Cerebellar cortex (tissue), 1 donor: ENCODE measurements at regions not wholly inside any gene's neighbourhood (a gene's known extent, or its start where the extent isn't known, plus 50 kb on each side); places are given as distances from the start of the nearest gene placed in this dataset.
"Not testable (repeated sequence)": the region's sequence is repeated elsewhere in the genome, so short reads cannot be mapped to it uniquely, and the experiment has no call there.

Experiments used
- DNase-seq: peaks from one replicate; pipeline ENCODE4 v3.0.0-alpha.2; 2015; ENCODE audit warnings: low spot score

DNA sequence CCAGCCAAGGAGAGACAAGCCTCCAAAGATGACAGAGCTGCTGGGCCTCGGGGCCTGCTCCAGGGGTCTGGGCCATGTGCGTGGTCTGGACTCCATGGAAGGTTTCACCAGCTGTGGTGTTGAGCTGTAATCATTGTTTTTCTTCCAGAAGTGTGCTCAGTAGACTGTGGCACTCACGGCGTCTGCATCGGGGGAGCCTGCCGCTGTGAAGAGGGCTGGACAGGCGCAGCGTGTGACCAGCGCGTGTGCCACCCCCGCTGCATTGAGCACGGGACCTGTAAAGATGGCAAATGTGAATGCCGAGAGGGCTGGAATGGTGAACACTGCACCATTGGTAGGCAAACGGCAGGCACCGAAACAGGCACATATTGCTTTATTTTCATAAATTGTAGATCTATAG lies 164.8 kb upstream of the WWC1 start:
- no peak for DNase-seq

DNA sequence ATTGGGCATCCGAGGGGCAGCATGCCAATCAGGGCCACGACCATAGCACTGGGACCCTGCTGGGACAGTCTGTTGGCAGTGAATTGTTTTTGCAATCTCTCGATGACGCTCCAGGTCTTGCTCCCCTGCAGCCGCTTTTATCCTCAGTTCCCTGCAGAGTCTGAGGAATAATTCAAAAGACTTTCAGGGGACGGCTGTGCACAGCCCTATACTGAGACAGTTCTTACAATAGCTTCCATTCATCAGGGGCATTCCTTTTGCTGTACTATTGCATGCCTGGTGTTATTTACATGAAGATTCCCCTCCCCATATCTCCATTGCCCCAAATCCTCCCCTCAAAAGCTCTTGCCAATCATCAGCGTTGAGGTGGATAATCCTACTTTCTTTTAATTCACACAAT lies 163.3 kb upstream of the WWC1 start:
- DNase-seq: no peak

DNA sequence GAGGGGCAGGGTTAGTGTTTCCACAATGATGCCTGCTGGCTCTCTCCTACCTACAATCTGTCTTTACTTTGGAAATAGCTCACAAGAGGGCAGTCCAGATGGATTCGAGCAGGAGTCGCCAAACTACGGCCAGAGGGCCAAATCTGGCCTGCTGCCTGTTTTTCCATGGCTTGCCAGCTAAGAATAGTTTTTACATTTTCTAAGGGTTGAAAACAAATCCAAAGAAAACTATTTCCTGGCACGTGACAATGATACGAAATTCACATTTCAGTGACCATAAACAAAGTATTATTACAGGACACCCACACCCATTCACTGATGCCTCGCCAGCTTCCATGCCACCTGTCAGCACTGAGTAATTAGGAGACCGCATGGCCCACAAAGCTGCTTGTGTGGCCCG lies 162.9 kb upstream of the WWC1 start:
- peak; percentile 62 for DNase-seq

DNA sequence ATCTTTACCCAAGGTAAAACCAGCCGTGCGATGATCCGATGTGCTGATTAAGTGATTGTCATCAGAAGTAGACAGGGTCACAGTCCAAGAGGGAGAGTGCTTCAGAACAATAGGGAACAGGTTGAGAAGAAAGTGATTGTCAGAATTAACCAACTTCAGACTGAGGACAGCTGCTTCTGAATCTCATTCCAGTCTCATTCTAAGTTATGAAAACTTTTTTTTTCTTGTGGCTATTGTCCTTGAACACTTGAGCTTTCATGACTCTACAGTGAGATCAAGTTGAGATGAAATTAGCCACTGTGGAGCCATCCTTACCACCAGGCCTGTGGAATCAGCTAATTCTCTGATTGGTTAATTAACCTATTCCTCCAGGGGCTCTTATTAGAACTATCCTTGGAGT lies 159.9 kb upstream of the WWC1 start:
- no peak for DNase-seq

GRCh38 chr5:168132241-168132641 lies 159.2 kb upstream of the WWC1 start:
- DNase-seq: no peak

GRCh38 chr5:168135897-168136296 lies 155.5 kb upstream of the WWC1 start:
- DNase-seq: no peak

DNA sequence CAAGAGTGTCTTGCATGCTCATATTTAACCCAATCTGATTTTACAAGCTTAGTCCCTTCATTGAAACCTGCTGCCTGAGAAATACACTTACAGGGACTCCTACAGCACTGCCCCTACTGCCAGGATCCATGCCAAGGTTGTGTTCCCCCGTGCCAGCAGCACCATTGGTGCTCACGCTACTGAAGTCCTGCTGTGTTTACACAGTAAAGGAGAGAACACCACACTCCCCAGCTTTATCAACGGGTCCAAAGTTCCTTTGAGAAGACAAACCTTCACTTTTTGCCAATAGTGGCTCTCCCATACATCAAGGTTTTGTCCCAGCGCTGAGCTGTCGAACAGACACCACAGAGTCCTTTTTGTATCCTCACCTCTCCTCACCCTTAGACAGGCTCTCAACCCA lies 155.1 kb upstream of the WWC1 start:
- DNase-seq: no peak

DNA sequence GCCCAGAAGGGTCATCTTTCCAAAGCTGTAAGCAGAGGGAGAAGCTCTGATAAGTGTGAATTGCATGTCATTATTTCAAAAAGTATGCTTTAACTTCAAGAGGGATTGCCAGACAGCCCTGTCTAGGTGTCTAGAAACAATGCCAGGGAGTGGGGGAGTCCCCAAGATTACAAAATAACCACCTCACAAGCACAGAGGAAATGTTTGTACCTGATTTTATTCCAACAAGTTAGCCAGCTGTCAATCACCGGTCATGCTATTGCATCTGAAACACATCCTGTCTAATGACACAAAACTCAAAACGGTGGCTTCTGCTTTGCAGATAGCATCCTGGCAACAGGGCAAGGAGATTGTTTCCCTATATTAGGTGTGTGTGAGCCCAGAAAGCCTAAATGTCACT lies 154.2 kb upstream of the WWC1 start:
- no peak for DNase-seq

GRCh38 chr5:168140241-168140640 lies 151.2 kb upstream of the WWC1 start:
- DNase-seq: no peak

DNA sequence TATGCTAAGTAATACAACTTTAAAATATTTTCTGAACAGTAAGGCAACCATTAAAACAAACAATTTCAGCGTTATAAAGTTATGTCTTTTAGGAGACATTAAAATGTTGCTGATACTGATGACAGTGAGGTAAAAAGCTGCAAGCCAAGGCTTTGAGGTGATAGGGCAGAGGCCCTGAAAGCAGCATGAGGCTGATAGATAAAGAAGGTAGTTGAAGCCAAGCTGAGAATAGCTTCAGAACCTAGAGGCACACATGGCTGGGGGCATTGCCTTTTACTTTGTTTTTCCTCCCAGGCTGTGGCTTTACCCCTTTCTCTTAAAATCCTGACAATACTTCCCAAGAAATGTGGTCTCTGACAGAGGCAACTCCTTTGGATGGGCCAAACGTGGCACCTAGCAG lies 149.0 kb upstream of the WWC1 start:
- no peak for DNase-seq

- not testable (repeated sequence) for DNase-seq
Measured at GRCh38 chr5:168143521-168143920, 147.9 kb upstream of the WWC1 start.

DNA sequence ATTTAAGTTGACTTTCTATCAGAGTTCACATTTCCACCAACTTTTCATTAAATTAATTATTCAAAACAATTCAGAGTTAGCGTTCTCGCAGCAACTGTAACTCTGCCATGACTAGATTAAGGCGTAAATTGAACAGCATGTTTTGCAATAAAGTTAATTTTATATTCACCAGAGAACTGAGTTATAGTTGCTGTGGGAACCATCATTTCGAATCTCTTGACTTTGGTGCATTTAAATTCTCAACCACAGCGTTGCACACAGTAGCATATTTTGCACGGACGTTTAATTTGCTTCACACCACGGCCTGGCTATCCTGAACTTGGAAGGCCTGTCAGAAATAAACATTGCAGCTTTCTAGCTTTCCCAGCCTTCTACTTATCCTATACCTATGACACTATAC lies 144.3 kb upstream of the WWC1 start:
- DNase-seq: no peak

- DNase-seq: no peak
Measured at GRCh38 chr5:168147568-168148360, 143.7 kb upstream of the WWC1 start.

DNA sequence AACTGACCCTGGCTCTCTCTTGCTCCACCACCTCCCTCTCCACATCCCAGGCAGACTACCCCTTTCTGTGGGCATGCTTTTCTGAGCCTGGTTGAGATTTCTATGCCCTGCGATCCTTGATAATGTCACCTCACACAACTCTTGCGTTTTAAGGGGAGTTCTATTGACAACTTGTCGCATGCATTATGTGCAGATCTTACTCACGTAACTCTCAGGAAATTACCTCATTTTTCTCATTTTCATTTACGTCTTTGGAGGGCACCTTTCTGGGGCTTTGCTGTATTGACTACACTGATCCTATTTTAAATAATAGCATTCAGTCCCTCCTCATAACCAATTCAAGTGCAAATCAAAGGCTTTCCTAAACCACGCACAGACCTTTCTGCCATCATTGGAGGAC lies 140.4 kb upstream of the WWC1 start:
- no peak for DNase-seq

GRCh38 chr5:168152660-168153059 lies 138.8 kb upstream of the WWC1 start:
- DNase-seq: no peak

DNA sequence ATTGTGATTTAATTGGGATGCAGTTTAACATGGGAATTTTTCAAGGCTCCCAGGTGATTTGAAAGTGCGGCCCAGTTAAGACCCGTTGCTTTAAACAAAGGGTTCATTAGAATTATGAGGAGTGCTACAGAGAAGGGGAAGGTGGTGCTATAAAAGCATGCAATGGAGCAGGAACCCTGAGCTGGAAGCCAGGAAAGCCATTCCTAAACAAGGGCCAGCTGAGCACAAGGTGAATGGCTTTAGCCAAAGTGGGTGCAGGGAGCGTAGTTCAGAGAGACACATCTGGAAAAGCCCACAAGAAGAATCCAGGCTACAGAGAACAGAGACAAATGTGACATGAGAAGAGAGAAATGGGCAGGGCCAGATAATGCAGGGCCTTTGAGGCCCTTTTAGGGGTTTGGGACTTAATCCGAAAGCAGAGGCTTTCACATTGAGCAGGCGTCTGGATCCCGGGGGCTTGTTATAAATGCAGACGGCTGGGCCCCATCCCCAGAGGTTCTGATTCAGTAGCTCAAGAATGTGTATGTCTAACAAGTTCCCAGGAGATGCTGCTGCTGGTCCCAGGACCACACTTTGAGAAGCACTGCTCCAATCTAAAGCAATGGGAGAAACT lies 138.1 kb upstream of the WWC1 start:
- no peak for DNase-seq

- no peak for DNase-seq
Measured at GRCh38 chr5:168153876-168154270, 137.6 kb upstream of the WWC1 start.

DNA sequence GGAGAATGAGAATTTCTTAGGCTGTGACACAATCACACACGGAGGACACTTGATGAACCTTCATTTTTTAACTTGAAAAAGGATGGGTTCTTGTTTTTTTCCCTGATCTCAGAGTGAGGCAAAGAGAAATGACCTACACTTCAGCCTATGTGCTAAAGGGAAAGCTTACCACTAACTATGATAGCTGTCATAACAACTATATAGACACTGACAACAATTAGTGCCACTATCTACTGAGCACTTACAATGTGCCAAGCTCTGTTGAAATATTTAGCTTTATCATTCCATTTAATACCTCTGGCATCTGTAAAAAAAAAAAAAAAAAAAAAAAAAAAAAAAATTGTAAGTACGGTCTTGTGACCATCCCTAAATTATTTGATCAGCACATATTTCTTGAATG lies 135.9 kb upstream of the WWC1 start:
- DNase-seq: no peak

DNA sequence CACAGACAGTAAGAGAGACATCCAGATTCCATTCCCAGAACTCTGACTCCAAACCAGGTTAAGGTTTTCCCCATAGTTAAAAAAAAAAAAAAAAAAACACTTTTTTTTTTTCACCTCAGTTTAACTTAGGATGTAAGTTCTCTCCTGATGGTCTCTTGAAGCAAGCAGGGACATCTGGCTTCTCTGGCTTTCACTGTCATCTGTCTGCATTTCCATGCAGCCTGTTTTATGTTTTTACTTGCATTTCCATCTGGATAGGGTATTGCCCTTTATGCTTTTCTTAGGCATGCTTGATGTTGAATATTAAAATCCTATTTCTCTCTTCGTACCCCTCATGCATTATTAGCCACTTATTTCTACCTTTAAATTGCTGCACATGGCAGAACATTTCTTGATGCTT lies 135.3 kb upstream of the WWC1 start:
- DNase-seq: no peak

DNA sequence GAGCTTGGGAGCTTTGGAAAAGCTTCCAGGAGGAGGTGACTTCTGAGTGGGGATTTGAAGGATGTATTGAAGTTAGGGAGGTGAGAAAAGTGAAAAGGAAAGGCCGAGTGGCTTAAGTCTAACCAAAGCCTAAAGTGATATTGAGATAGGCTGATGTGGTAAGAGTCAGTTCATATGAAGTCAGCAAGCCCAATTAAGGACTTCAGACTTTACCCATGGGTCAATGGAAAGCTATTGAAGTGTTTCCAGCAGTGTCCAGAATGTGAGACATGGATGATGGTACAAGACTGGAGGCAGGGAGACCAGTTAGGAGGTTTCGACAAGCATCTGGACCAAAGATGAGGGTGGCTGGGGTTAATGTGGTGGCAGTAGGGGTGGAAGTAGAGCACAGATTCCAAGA lies 134.3 kb upstream of the WWC1 start:
- DNase-seq: no peak

DNA sequence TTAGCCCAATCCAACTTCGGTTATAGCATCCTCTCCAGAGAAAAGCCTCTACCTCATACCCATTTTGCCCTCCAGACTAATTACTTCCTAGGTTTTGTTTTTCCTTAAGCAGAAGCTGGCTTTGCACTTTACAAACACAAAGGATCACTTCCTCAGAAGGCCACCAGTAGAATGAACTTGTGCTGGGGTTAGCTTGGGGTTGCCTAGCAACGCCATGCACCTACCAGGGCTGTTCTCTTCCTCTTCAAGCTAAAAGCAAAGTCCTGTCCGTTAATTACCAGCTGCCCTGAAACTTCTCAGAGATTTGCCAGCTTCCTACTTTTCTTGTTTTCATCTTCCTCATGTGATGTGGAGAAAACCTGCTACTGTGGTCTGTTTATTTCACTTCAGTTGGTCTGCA lies 132.0 kb upstream of the WWC1 start:
- no peak for DNase-seq

DNA sequence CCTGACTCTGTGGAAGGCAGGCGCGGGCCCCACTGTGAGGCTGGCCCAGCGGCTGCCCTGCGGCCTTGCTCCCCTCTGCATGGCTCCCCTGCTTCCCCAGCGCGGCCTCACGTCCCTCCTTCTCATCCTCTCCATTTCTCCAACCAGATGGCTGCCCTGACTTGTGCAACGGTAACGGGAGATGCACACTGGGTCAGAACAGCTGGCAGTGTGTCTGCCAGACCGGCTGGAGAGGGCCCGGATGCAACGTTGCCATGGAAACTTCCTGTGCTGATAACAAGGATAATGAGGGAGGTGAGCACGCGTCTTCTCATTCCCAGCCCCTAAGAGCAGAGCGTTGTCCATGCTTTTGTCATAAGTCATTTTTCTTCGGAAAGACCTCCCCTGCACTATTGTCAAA lies 129.0 kb upstream of the WWC1 start:
- DNase-seq: no peak

DNA sequence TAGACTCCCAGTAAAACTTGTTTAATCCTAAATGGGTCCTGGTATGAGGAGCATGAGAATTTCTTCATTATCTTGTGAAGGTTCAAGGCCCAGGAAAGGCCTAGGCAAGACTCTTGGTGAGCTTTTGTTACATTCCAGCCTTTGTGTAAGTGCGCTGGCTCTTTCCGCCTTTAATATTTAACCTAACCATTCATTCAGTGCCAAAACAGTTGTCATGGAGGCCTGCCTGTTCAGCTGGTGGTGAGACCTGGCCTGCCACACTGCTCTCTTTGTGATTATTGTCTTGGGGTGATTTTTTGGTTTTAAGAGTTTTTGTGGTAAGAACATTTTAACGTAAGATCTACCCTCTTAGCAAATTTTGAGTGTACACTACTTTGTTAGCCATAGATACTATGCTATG lies 127.5 kb upstream of the WWC1 start:
- no peak for DNase-seq
